Panc1 (cell line): ENCODE measurements at regions not wholly inside any gene's neighbourhood (a gene's known extent, or its start where the extent isn't known, plus 50 kb on each side); places are given as distances from the start of the nearest gene placed in this dataset.

Experiments
- ATAC-seq: fragments of 200-7000 bp; cut with Tn5 transposase; 2 replicates; pipeline ENCODE4 v1.9.1; 2020; ENCODE audit warnings: mild to moderate bottlenecking, moderate library complexity
- BruUV-seq: library from RNA; stranded (reverse); fragments of 400-500 nt; replicated peaks from 2 replicates; lab custom pipeline; 2021; lab: Mats Ljungman, UMichigan
- CTCF ChIA-PET: fragments of 300-600 bp; sonication (Branson Sonifier 250); formaldehyde crosslinking; loops from one replicate; lab custom pipeline; 2022; ENCODE audit warnings: antibody characterized with exemption; lab: Charles Lee
- POLR2A ChIA-PET: fragments of 300-600 bp; sonication (Branson Sonifier 250); formaldehyde crosslinking; loops from one replicate; lab custom pipeline; 2022; ENCODE audit warnings: antibody characterized with exemption; lab: Charles Lee
- DNase-seq: peaks from one replicate; pipeline ENCODE4 v3.0.0-alpha.2; 2010; ENCODE audit warnings: low read depth, low spot score
- H3K27ac ChIP-seq: 2 replicates; pipeline ENCODE4 v1.5.1; 2011; ENCODE audit warnings: mild to moderate bottlenecking, low read length, inconsistent platforms
- H3K27me3 ChIP-seq: fragments of 200-500 bp; sonication (Bioruptor generic); 2 replicates; pipeline ENCODE4 v1.6.0; 2014; ENCODE audit warnings: low read length, inconsistent platforms; ENCODE audit not compliant: control insufficient read depth, insufficient read depth
- H3K36me3 ChIP-seq: fragments of 200-500 bp; sonication (Bioruptor generic); 2 replicates; pipeline ENCODE4 v1.5.1; 2014; ENCODE audit warnings: inconsistent platforms, mild to moderate bottlenecking, low read length, moderate library complexity; ENCODE audit not compliant: control insufficient read depth, insufficient read depth
- H3K4me1 ChIP-seq: 2 replicates; pipeline ENCODE4 v1.5.1; 2011; ENCODE audit warnings: inconsistent platforms, mild to moderate bottlenecking, low read length, moderate library complexity; ENCODE audit not compliant: control insufficient read depth, insufficient read depth
- H3K4me3 ChIP-seq, 2 experiments: 2 replicates each; pipeline ENCODE4 v1.5.1; 2011 to 2012; ENCODE audit warnings: low read depth in 2 of 2, low read length in 2 of 2, mild to moderate bottlenecking in 2 of 2, inconsistent platforms in 1 of 2, moderate library complexity in 1 of 2
- H3K9me3 ChIP-seq: fragments of 200-500 bp; sonication (Bioruptor generic); 2 replicates; pipeline ENCODE4 v1.5.1; 2014; ENCODE audit warnings: low read depth, mild to moderate bottlenecking, inconsistent platforms, low read length, moderate library complexity; ENCODE audit not compliant: control insufficient read depth, insufficient read depth
- POLR2AphosphoS5 ChIP-seq: IDR thresholded peaks from 2 replicates; pipeline ENCODE4 v1.6.1; 2012; ENCODE audit warnings: mild to moderate bottlenecking, low read depth, low read length, moderate library complexity
- SIN3A ChIP-seq: IDR thresholded peaks from 2 replicates; pipeline ENCODE4 v1.6.1; 2012; ENCODE audit warnings: low read depth, mild to moderate bottlenecking, low read length, moderate library complexity, borderline replicate concordance; ENCODE audit not compliant: insufficient read depth
- TCF7L2 ChIP-seq: IDR thresholded peaks from 2 replicates; pipeline ENCODE4 v1.6.1; 2011; ENCODE audit warnings: mild to moderate bottlenecking, low read depth, low read length, inconsistent platforms
- in situ Hi-C: cut with HindIII; loops from 2 replicates; pipeline ENCODE4 v1.10.0; 2016; ENCODE audit warnings: low sequenced_read_pairs, low pct_unique_long_range_greater_than_20kb
- intact Hi-C: fragments of 100-400 bp; cut with micrococcal nuclease; formaldehyde crosslinking; loops from one replicate; pipeline ENCODE4 v1.10.0; 2022; ENCODE audit not compliant: unreplicated experiment
- TF ChIP-seq, protein P1 (sequence below): fragments of 450-650 bp; IDR thresholded peaks from 2 replicates; pipeline ENCODE4 v1.5.1; 2017; ENCODE audit warnings: mild to moderate bottlenecking
- TF ChIP-seq, protein P2 (sequence below), 2 experiments: IDR thresholded peaks; 2 replicates each; pipeline ENCODE4 v1.6.1; 2011 to 2012; ENCODE audit warnings: low read depth in 2 of 2, control low read depth in 1 of 2, low read length in 1 of 2, mild to moderate bottlenecking in 1 of 2, moderate library complexity in 1 of 2; ENCODE audit not compliant: insufficient read depth in 1 of 2

DNA sequence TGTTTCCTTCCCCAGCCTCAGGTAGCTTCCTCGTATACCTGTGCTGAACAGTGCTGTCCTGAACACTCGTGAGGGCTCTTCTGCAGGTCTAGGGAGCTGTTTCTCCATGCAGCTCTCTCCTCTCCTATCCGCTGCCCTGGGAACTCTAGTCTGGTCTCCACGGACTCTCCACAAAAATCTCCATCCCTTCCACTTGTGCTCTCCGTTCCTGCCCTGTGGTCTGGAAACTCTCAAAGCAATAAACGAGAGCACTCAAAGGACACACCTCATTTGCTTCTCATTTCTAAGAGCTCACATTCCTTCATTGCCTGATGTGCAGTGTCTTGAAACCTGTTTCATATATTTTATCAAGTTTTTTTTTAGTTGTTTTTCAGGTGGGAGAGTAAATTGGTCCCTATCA lies 235.9 kb upstream of the RGS17 start:
- Histone ChIP-seq H3K27ac (no peak overlapping the region), H3K36me3 (no peaks in the 10 kb centered on the region), H3K9me3 (no peaks in the 10 kb centered on the region), H3K27me3 (no peaks in the 10 kb centered on the region), H3K4me3 (no peak overlapping the region), H3K4me1 (no peaks in the 10 kb centered on the region)
- in situ Hi-C loops (no loop called here), intact Hi-C loops (no loop called here)
- POLR2A ChIA-PET = no interaction called here
- ATAC-seq = no peak
- BruUV-seq = no TSS peak
- DNase-seq = no peak
- TF ChIP-seq, protein P1, sequence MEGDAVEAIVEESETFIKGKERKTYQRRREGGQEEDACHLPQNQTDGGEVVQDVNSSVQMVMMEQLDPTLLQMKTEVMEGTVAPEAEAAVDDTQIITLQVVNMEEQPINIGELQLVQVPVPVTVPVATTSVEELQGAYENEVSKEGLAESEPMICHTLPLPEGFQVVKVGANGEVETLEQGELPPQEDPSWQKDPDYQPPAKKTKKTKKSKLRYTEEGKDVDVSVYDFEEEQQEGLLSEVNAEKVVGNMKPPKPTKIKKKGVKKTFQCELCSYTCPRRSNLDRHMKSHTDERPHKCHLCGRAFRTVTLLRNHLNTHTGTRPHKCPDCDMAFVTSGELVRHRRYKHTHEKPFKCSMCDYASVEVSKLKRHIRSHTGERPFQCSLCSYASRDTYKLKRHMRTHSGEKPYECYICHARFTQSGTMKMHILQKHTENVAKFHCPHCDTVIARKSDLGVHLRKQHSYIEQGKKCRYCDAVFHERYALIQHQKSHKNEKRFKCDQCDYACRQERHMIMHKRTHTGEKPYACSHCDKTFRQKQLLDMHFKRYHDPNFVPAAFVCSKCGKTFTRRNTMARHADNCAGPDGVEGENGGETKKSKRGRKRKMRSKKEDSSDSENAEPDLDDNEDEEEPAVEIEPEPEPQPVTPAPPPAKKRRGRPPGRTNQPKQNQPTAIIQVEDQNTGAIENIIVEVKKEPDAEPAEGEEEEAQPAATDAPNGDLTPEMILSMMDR = no peak
- TF ChIP-seq POLR2AphosphoS5 = no peak
- TF ChIP-seq SIN3A = no peak
- TF ChIP-seq, protein P2, sequence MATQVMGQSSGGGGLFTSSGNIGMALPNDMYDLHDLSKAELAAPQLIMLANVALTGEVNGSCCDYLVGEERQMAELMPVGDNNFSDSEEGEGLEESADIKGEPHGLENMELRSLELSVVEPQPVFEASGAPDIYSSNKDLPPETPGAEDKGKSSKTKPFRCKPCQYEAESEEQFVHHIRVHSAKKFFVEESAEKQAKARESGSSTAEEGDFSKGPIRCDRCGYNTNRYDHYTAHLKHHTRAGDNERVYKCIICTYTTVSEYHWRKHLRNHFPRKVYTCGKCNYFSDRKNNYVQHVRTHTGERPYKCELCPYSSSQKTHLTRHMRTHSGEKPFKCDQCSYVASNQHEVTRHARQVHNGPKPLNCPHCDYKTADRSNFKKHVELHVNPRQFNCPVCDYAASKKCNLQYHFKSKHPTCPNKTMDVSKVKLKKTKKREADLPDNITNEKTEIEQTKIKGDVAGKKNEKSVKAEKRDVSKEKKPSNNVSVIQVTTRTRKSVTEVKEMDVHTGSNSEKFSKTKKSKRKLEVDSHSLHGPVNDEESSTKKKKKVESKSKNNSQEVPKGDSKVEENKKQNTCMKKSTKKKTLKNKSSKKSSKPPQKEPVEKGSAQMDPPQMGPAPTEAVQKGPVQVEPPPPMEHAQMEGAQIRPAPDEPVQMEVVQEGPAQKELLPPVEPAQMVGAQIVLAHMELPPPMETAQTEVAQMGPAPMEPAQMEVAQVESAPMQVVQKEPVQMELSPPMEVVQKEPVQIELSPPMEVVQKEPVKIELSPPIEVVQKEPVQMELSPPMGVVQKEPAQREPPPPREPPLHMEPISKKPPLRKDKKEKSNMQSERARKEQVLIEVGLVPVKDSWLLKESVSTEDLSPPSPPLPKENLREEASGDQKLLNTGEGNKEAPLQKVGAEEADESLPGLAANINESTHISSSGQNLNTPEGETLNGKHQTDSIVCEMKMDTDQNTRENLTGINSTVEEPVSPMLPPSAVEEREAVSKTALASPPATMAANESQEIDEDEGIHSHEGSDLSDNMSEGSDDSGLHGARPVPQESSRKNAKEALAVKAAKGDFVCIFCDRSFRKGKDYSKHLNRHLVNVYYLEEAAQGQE (IDR thresholded peaks at IDR 0.05; ENCODE audit: insufficient read depth in 1 of 2, low read depth in 2 of 2, low read length in 1 of 2) = no peak
- TF ChIP-seq TCF7L2 = no peak
- CTCF ChIA-PET = no interaction called here

DNA sequence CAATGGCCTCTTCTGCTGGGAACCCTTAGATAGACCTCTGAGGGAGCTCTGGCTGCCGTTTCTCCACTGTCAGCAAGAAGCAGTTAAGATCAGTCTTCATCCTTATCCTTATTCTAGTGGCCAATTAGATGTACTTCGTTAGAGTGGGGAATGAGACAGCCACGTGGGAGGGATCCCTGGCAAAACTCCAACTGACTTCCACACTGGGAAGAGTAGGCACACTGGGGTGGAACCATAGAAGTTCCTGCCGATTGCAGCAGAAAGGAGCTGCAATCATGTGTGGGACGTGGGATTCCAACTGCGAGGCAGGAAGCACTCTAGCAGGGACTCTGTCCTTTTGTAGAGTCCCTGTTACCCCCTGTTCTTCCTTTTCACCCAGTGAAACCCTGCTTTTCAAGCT lies 226.3 kb upstream of the RGS17 start:
- DNase-seq (no peak), ATAC-seq (no peak)
- no peak overlapping the region for H3K27ac ChIP-seq
- in situ Hi-C loops = no loop called here
- no peaks in the 10 kb centered on the region for H3K4me1 ChIP-seq
- ChIA-PET CTCF (no interaction called here), POLR2A (no interaction called here)
- TF ChIP-seq, protein P1 = no peak
- TF ChIP-seq SIN3A (no peak), POLR2AphosphoS5 (no peak), TCF7L2 (no peak)
- TF ChIP-seq, protein P2 (IDR thresholded peaks at IDR 0.05; ENCODE audit: insufficient read depth in 1 of 2, low read depth in 2 of 2, low read length in 1 of 2) = no peak
- no TSS peak for BruUV-seq
- intact Hi-C loops = no loop called here
- H3K27me3 ChIP-seq = no peaks in the 10 kb centered on the region
- no peaks in the 10 kb centered on the region for H3K36me3 ChIP-seq
- no peaks in the 10 kb centered on the region for H3K9me3 ChIP-seq
- peak overlapping the region in 1 of 2 experiments; percentile 17; a peak in 1 of 4 replicates for H3K4me3 ChIP-seq
